GM12878 (cell line): ENCODE measurements at regions not wholly inside any gene's neighbourhood (a gene's known extent, or its start where the extent isn't known, plus 50 kb on each side); places are given as distances from the start of the nearest gene placed in this dataset.

Experiments
- ATAC-seq: fragments of 200-7000 bp; cut with Tn5 transposase; 3 replicates; pipeline ENCODE4 v1.9.1; 2020; ENCODE audit warnings: mild to moderate bottlenecking, moderate library complexity
- BruUV-seq: library from RNA; stranded (reverse); fragments of 400-500 nt; replicated peaks from 2 replicates; lab custom pipeline; 2021; lab: Mats Ljungman, UMichigan
- CTCF ChIA-PET: fragments of 300-600 bp; sonication (Branson Sonifier 250); formaldehyde crosslinking; extraction: SDS; loops from one replicate; lab custom pipeline; 2021; ENCODE audit warnings: inconsistent platforms; lab: Yijun Ruan, JAX
- POLR2A ChIA-PET: fragments of 350-600 bp; formaldehyde crosslinking; extraction: SDS; loops from one replicate; lab custom pipeline; 2021; ENCODE audit warnings: inconsistent platforms; lab: Charles Lee
- RAD21 ChIA-PET: fragments of 300-600 bp; sonication (Branson Sonifier 250); formaldehyde crosslinking; loops from one replicate; lab custom pipeline; 2023; ENCODE audit warnings: antibody characterized with exemption; ENCODE audit not compliant: unreplicated experiment; lab: Charles Lee
- SMC1A ChIA-PET: fragments of 300-600 bp; sonication (Branson Sonifier 250); formaldehyde crosslinking; loops from one replicate; lab custom pipeline; 2023; ENCODE audit not compliant: unreplicated experiment, uncharacterized antibody; lab: Charles Lee
- DNase-seq: peaks from one replicate; pipeline ENCODE4 v3.0.0-alpha.2; 2011; ENCODE audit warnings: low read depth, low spot score
- FAIRE-seq: peaks from 3 replicates; lab custom pipeline; 2011; peaks lifted over from hg19 to GRCh38; lab: Jason Lieb, UNC
- H2AFZ ChIP-seq: 2 replicates; pipeline ENCODE4 v1.6.0; 2011; ENCODE audit warnings: low read depth, low read length, control low read depth; ENCODE audit not compliant: control insufficient read depth
- H3K27ac ChIP-seq: 2 replicates; pipeline ENCODE4 v1.5.1; 2011; ENCODE audit warnings: control low read depth; ENCODE audit not compliant: control insufficient read depth, insufficient read depth
- H3K27me3 ChIP-seq, 2 experiments: replicated peaks in 1 of 2; 2 replicates each; pipeline versions ENCODE4 v1.6.0 to v1.6.1; 2011; ENCODE audit warnings: low read length in 1 of 2; ENCODE audit not compliant: control insufficient read depth in 2 of 2, insufficient read depth in 2 of 2
- H3K36me3 ChIP-seq, 2 experiments: 2 replicates each; pipeline ENCODE4 v1.5.1; 2011; ENCODE audit warnings: low read length in 1 of 2; ENCODE audit not compliant: control insufficient read depth in 2 of 2, insufficient read depth in 2 of 2
- H3K4me1 ChIP-seq: 2 replicates; pipeline ENCODE4 v1.6.1; 2011; ENCODE audit warnings: mild to moderate bottlenecking, low read length, moderate library complexity, mixed read lengths; ENCODE audit not compliant: control insufficient read depth, insufficient read depth
- H3K4me2 ChIP-seq: 2 replicates; pipeline ENCODE4 v1.6.0; 2011; ENCODE audit warnings: control low read depth; ENCODE audit not compliant: control insufficient read depth, insufficient read depth
- H3K4me3 ChIP-seq: fragments of 200-600 bp; sonication (generic); 2 replicates; pipeline ENCODE4 v1.5.1; 2016
- H3K79me2 ChIP-seq: 2 replicates; pipeline ENCODE4 v1.6.0; 2011; ENCODE audit warnings: low read length; ENCODE audit not compliant: control insufficient read depth, insufficient read depth
- H3K9ac ChIP-seq: 2 replicates; pipeline ENCODE4 v1.8.0; 2011; ENCODE audit warnings: low read length, control low read depth, mixed read lengths; ENCODE audit not compliant: control insufficient read depth, insufficient read depth
- H3K9me3 ChIP-seq: replicated peaks from 3 replicates; pipeline ENCODE4 v1.5.1; 2011; ENCODE audit warnings: mild to moderate bottlenecking, low read length; ENCODE audit not compliant: control insufficient read depth, insufficient read depth
- H4K20me1 ChIP-seq: 2 replicates; pipeline ENCODE4 v1.6.0; 2011; ENCODE audit not compliant: control insufficient read depth, insufficient read depth
- IRF4 ChIP-seq: IDR thresholded peaks from 2 replicates; pipeline ENCODE4 v1.6.1; 2011; ENCODE audit warnings: low read depth, low read length
- MEF2A ChIP-seq: IDR thresholded peaks from 2 replicates; pipeline ENCODE4 v1.6.1; 2011; ENCODE audit warnings: low read depth, mild to moderate bottlenecking, low read length, moderate library complexity; ENCODE audit not compliant: insufficient read depth
- MTA3 ChIP-seq: IDR thresholded peaks from 2 replicates; pipeline ENCODE4 v1.6.1; 2012; ENCODE audit warnings: low read length, inconsistent platforms, borderline replicate concordance
- NFXL1 ChIP-seq: fragments of 450-650 bp; IDR thresholded peaks from 2 replicates; pipeline ENCODE4 v1.6.1; 2017; ENCODE audit warnings: antibody characterized with exemption, mild to moderate bottlenecking, borderline replicate concordance
- PAX5 ChIP-seq: IDR thresholded peaks from 2 replicates; pipeline ENCODE4 v1.6.1; 2011; ENCODE audit warnings: low read depth, low read length, borderline replicate concordance
- RAD51 ChIP-seq: fragments of 450-650 bp; IDR thresholded peaks from 2 replicates; pipeline ENCODE4 v1.6.1; 2016; ENCODE audit warnings: moderate library complexity, mild to moderate bottlenecking, inconsistent platforms
- SIX5 ChIP-seq: IDR thresholded peaks from 2 replicates; pipeline ENCODE4 v1.6.1; 2011; ENCODE audit warnings: mild to moderate bottlenecking, low read depth, low read length, moderate library complexity; ENCODE audit not compliant: severe bottlenecking
- TARDBP ChIP-seq: IDR thresholded peaks from 2 replicates; pipeline ENCODE4 v1.6.1; 2016; ENCODE audit warnings: borderline replicate concordance
- WGBS: methylation state at CpG from one replicate; pipeline ENCODE4 v1.1.6; 2016; ENCODE audit warnings: low lambda C conversion rate; ENCODE audit not compliant: insufficient replicate concordance, insufficient coverage; ENCODE audit errors: missing lambda C conversion rate; 5-methylcytosine and 5-hydroxymethylcytosine counted together
- in situ Hi-C: fragments of 300-500 bp; cut with MboI; formaldehyde crosslinking; loops from 9 replicates; pipeline ENCODE4 v1.14.3; 2018; ENCODE audit warnings: mixed read lengths
- intact Hi-C: fragments of 100-400 bp; cut with micrococcal nuclease; formaldehyde crosslinking; loops from one replicate; pipeline ENCODE4 v1.14.2; 2022; ENCODE audit not compliant: unreplicated experiment
- TF ChIP-seq, protein P1 (sequence below): fragments of 450-650 bp; IDR thresholded peaks from 2 replicates; pipeline ENCODE4 v1.6.1; 2018; ENCODE audit warnings: borderline replicate concordance, mild to moderate bottlenecking; ENCODE audit not compliant: partially characterized antibody
- TF ChIP-seq, protein P2 (sequence below): fragments of 450-650 bp; IDR thresholded peaks from 2 replicates; pipeline ENCODE4 v1.6.1; 2017; ENCODE audit warnings: low read depth, mild to moderate bottlenecking, moderate library complexity
- TF ChIP-seq, protein P3 (sequence below): IDR thresholded peaks from 2 replicates; pipeline ENCODE4 v1.6.1; 2012; ENCODE audit warnings: low read depth, low read length, improper control_type of control experiment
- TF ChIP-seq, protein P4 (sequence below): IDR thresholded peaks from 2 replicates; pipeline ENCODE4 v1.6.1; 2011; ENCODE audit warnings: mild to moderate bottlenecking, low read depth, low read length, moderate library complexity; ENCODE audit not compliant: insufficient replicate concordance
- TF ChIP-seq, protein P5 (sequence below): fragments of 450-650 bp; IDR thresholded peaks from 2 replicates; pipeline ENCODE4 v1.6.1; 2017; ENCODE audit warnings: mild to moderate bottlenecking, low read depth, inconsistent platforms; ENCODE audit not compliant: poor library complexity, severe bottlenecking

DNA sequence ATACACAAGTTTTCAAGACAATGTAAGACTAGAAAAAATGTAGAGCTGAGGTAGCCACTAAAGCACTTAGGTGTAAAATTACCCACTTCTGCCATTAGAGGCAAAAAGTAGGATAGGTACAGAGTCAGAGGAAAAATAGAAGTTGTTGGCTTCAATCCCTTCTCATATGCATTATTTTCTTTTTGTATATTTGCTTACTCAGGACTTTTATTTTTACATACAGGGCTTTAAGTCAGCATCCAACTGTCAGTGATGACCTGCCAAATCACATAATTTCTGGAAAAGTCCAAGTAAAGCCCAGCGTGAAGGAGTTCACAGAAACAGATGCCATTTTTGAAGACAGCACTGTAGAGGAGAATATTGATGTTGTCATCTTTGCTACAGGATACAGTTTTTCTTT lies 211.0 kb upstream of the POGK start (continued):
- TF ChIP-seq, protein P1, sequence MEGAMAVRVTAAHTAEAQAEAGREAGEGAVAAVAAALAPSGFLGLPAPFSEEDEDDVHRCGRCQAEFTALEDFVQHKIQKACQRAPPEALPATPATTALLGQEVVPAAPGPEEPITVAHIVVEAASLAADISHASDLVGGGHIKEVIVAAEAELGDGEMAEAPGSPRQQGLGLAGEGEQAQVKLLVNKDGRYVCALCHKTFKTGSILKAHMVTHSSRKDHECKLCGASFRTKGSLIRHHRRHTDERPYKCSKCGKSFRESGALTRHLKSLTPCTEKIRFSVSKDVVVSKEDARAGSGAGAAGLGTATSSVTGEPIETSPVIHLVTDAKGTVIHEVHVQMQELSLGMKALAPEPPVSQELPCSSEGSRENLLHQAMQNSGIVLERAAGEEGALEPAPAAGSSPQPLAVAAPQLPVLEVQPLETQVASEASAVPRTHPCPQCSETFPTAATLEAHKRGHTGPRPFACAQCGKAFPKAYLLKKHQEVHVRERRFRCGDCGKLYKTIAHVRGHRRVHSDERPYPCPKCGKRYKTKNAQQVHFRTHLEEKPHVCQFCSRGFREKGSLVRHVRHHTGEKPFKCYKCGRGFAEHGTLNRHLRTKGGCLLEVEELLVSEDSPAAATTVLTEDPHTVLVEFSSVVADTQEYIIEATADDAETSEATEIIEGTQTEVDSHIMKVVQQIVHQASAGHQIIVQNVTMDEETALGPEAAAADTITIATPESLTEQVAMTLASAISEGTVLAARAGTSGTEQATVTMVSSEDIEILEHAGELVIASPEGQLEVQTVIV, result no peak
- TF ChIP-seq TARDBP, result no peak
- TF ChIP-seq, protein P2, sequence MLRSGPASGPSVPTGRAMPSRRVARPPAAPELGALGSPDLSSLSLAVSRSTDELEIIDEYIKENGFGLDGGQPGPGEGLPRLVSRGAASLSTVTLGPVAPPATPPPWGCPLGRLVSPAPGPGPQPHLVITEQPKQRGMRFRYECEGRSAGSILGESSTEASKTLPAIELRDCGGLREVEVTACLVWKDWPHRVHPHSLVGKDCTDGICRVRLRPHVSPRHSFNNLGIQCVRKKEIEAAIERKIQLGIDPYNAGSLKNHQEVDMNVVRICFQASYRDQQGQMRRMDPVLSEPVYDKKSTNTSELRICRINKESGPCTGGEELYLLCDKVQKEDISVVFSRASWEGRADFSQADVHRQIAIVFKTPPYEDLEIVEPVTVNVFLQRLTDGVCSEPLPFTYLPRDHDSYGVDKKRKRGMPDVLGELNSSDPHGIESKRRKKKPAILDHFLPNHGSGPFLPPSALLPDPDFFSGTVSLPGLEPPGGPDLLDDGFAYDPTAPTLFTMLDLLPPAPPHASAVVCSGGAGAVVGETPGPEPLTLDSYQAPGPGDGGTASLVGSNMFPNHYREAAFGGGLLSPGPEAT, result no peak
- no peak for TF ChIP-seq SIX5
- TF ChIP-seq, all 136 proteins: peak for 0

DNA sequence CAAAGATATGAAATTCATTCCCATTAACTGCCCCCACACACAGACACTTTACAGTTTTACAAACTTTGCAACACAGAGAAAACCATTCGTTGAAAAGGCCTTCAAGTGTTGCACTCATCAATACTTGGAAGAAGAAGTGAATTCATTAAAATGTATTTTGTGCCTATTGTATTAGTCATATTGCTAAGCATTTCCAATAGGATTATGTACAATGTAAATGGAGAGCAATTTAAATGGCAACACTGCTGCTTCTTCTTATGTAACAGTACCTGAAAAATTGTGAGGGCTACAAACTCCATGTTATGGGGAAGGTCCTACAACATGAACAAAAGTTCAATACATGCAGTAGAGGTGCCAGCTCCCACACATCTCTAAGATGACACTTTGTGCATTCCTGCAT lies 209.3 kb upstream of the POGK start:
- DNase-seq (no peak), ATAC-seq (no peak), FAIRE-seq (no peak)
- Histone ChIP-seq H4K20me1 (no peaks in the 10 kb centered on the region), H2AFZ (no peak overlapping the region), H3K9ac (no peak overlapping the region), H3K27ac (no peak overlapping the region), H3K36me3 (no peaks in the 10 kb centered on the region), H3K27me3 (no peaks in the 10 kb centered on the region), H3K79me2 (no peaks in the 10 kb centered on the region), H3K4me3 (no peak overlapping the region), H3K4me2 (no peak overlapping the region), H3K4me1 (no peaks in the 10 kb centered on the region), H3K9me3 (no peaks in the 10 kb centered on the region)
- no TSS peak for BruUV-seq
- RAD21 ChIA-PET, result no interaction called here
- WGBS, result 0% methylated on average over 1 of the region's 1 CpG
- SMC1A ChIA-PET, result no interaction called here
- intact Hi-C loops (no loop called here), in situ Hi-C loops (no loop called here)
- POLR2A ChIA-PET, result no interaction called here
- CTCF ChIA-PET, result no interaction called here
- TF ChIP-seq MEF2A (no peak), MTA3 (no peak), RAD51 (no peak), IRF4 (no peak), NFXL1 (no peak), PAX5 (no peak)
- TF ChIP-seq, protein P3, sequence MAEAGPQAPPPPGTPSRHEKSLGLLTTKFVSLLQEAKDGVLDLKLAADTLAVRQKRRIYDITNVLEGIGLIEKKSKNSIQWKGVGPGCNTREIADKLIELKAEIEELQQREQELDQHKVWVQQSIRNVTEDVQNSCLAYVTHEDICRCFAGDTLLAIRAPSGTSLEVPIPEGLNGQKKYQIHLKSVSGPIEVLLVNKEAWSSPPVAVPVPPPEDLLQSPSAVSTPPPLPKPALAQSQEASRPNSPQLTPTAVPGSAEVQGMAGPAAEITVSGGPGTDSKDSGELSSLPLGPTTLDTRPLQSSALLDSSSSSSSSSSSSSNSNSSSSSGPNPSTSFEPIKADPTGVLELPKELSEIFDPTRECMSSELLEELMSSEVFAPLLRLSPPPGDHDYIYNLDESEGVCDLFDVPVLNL, result no peak
- TF ChIP-seq, protein P4, sequence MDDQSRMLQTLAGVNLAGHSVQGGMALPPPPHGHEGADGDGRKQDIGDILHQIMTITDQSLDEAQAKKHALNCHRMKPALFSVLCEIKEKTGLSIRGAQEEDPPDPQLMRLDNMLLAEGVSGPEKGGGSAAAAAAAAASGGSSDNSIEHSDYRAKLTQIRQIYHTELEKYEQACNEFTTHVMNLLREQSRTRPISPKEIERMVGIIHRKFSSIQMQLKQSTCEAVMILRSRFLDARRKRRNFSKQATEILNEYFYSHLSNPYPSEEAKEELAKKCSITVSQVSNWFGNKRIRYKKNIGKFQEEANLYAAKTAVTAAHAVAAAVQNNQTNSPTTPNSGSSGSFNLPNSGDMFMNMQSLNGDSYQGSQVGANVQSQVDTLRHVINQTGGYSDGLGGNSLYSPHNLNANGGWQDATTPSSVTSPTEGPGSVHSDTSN, result no peak
- TF ChIP-seq, protein P5, sequence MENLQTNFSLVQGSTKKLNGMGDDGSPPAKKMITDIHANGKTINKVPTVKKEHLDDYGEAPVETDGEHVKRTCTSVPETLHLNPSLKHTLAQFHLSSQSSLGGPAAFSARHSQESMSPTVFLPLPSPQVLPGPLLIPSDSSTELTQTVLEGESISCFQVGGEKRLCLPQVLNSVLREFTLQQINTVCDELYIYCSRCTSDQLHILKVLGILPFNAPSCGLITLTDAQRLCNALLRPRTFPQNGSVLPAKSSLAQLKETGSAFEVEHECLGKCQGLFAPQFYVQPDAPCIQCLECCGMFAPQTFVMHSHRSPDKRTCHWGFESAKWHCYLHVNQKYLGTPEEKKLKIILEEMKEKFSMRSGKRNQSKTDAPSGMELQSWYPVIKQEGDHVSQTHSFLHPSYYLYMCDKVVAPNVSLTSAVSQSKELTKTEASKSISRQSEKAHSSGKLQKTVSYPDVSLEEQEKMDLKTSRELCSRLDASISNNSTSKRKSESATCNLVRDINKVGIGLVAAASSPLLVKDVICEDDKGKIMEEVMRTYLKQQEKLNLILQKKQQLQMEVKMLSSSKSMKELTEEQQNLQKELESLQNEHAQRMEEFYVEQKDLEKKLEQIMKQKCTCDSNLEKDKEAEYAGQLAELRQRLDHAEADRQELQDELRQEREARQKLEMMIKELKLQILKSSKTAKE, result no peak
